MCF 10A (cell line): ENCODE measurements at regions not wholly inside any gene's neighbourhood (a gene's known extent, or its start where the extent isn't known, plus 50 kb on each side); places are given as distances from the start of the nearest gene placed in this dataset.

ENCODE experiments used
- BruUV-seq: library from RNA; stranded (reverse); fragments of 400-500 nt; replicated peaks from 2 replicates; lab custom pipeline; 2021; lab: Mats Ljungman, UMichigan
- CTCF ChIA-PET: fragments of 300-600 bp; sonication (Branson Sonifier 250); formaldehyde crosslinking; extraction: SDS; loops from one replicate; lab custom pipeline; 2021; ENCODE audit warnings: antibody characterized with exemption, inconsistent platforms; lab: Yijun Ruan, JAX
- POLR2A ChIA-PET: fragments of 300-600, 350-650 bp; sonication (Branson Sonifier 250); formaldehyde crosslinking; extraction: SDS; loops from one replicate; lab custom pipeline; 2020; ENCODE audit warnings: antibody characterized with exemption, inconsistent platforms; lab: Yijun Ruan, JAX
- DNase-seq: peaks from one replicate; pipeline ENCODE4 v3.0.0-alpha.2; 2018; ENCODE audit not compliant: unreplicated experiment
- H3K27ac Mint-ChIP-seq: one replicate; pipeline ENCODE4 v1.8.0; 2022; ENCODE audit warnings: mild to moderate bottlenecking, low read depth, mixed read lengths; ENCODE audit not compliant: unreplicated experiment
- H3K27me3 Mint-ChIP-seq: one replicate; pipeline ENCODE4 v1.8.0; 2022; ENCODE audit warnings: mixed read lengths; ENCODE audit not compliant: insufficient read depth, unreplicated experiment
- H3K36me3 Mint-ChIP-seq: one replicate; pipeline ENCODE4 v1.8.0; 2022; ENCODE audit warnings: mild to moderate bottlenecking, moderate library complexity, mixed read lengths; ENCODE audit not compliant: insufficient read depth, unreplicated experiment
- H3K4me1 Mint-ChIP-seq: one replicate; pipeline ENCODE4 v1.8.0; 2022; ENCODE audit warnings: mixed read lengths; ENCODE audit not compliant: insufficient read depth, unreplicated experiment
- H3K4me3 Mint-ChIP-seq: one replicate; pipeline ENCODE4 v1.8.0; 2022; ENCODE audit warnings: mild to moderate bottlenecking, moderate library complexity, mixed read lengths; ENCODE audit not compliant: unreplicated experiment
- H3K9me3 Mint-ChIP-seq: one replicate; pipeline ENCODE4 v1.8.0; 2022; ENCODE audit warnings: mixed read lengths; ENCODE audit not compliant: unreplicated experiment
- intact Hi-C: fragments of 100-400 bp; cut with micrococcal nuclease; formaldehyde crosslinking; loops from 2 replicates; pipeline ENCODE4 v1.14.1; 2022
- TF ChIP-seq, protein P1 (sequence below): fragments of 200-600 bp; IDR thresholded peaks from one replicate; pipeline ENCODE4 v1.8.0; 2022; ENCODE audit warnings: antibody characterized with exemption, mild to moderate bottlenecking; ENCODE audit not compliant: unreplicated experiment

DNA sequence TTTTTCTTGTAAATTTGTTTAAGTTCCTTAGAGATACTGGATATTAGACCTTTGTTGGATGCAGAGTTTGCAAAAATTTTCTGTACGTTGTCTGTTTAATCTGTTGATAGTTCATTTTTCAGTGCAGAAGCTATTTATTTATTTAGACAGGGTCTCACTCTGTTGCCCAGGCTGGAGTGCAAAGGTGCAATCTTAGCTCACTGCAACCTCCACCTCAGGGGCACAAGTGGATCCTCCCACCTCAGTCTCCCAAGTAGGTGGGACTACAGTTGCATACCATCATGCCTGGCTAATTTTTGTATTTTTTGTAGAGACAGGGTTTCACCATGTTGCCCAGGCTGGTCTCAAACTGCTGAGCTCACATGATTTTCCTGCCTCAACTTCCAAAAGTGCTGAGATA is 568.2 kb upstream of the REG3G start:
- TF ChIP-seq, protein P1, sequence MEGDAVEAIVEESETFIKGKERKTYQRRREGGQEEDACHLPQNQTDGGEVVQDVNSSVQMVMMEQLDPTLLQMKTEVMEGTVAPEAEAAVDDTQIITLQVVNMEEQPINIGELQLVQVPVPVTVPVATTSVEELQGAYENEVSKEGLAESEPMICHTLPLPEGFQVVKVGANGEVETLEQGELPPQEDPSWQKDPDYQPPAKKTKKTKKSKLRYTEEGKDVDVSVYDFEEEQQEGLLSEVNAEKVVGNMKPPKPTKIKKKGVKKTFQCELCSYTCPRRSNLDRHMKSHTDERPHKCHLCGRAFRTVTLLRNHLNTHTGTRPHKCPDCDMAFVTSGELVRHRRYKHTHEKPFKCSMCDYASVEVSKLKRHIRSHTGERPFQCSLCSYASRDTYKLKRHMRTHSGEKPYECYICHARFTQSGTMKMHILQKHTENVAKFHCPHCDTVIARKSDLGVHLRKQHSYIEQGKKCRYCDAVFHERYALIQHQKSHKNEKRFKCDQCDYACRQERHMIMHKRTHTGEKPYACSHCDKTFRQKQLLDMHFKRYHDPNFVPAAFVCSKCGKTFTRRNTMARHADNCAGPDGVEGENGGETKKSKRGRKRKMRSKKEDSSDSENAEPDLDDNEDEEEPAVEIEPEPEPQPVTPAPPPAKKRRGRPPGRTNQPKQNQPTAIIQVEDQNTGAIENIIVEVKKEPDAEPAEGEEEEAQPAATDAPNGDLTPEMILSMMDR = no peak
- CTCF ChIA-PET = interaction anchor here (0.6 kb wide), 1 partner anchor 537 kb away, joined by 3 read pairs; no protein-coding TSS in a partner anchor
- intact Hi-C loops = no loop called here
- Mint-ChIP-seq H3K27me3 (peaks cover 13% of the 10 kb centered on the region), H3K27ac (no peak overlapping the region), H3K36me3 (no peaks in the 10 kb centered on the region), H3K9me3 (peaks cover 9% of the 10 kb centered on the region), H3K4me1 (no peaks in the 10 kb centered on the region), H3K4me3 (no peak overlapping the region)
- no TSS peak for BruUV-seq
- POLR2A ChIA-PET = no interaction called here
- no peak for DNase-seq

DNA sequence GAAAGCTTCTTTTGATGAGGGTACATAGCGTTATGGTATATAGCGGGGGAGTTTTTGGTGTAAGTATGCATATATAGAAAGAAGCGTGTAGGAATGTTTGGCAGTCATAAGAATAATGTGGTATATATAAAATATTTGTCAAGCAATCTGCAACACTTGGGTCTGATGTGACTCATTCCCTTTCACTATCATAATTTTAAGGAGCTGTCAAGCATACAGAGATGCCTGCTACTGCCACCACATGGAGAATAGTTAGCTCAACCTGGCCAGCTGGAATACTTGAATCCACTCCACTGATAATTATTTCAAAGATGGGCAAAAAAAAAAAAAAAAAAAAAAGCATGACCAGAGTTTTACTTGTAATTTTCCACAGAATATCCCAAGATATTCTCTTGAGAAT is 559.8 kb upstream of the REG3G start:
- intact Hi-C loops = no loop called here
- POLR2A ChIA-PET = no interaction called here
- H3K36me3 Mint-ChIP-seq = no peaks in the 10 kb centered on the region
- H3K27ac Mint-ChIP-seq = no peak overlapping the region
- DNase-seq = peak; percentile 19
- TF ChIP-seq, protein P1 = no peak
- CTCF ChIA-PET = interaction anchor here (0.6 kb wide), 1 partner anchor 68 kb away, joined by 3 read pairs; no protein-coding TSS in a partner anchor
- H3K4me3 Mint-ChIP-seq = no peak overlapping the region
- H3K9me3 Mint-ChIP-seq = peaks cover 7% of the 10 kb centered on the region
- H3K4me1 Mint-ChIP-seq = no peaks in the 10 kb centered on the region
- BruUV-seq = no TSS peak
- H3K27me3 Mint-ChIP-seq = peaks cover 11% of the 10 kb centered on the region

DNA sequence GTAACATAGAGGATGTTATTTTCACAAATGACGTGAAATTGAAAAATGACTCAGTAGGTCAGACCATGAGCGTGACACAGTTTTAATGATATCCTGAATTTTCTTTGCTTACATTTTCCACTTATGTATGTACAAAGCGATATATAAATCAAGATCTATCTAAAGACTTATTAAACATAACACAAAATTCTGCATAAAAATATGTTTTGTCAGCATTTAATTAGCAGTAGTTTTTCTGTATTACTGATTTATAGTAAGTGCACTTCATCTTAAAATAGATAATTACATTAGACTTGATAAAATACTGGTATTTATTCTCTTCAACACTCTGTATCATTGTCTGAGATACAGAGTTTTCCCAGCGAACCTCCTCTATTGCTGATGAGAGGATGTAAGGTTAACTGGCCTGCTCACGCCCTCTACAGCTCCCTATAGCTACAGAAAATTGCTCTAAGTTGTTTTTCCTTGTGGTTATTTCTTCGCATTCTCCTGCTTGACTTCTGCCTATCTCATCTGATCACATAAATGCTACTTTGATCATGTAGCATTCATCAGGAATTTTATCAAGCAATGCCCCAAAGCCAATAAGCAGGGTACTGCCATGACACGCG is 548.8 kb upstream of the REG3G start:
- H3K4me1 Mint-ChIP-seq = no peaks in the 10 kb centered on the region
- POLR2A ChIA-PET = no interaction called here
- no peaks in the 10 kb centered on the region for H3K36me3 Mint-ChIP-seq
- intact Hi-C loops = no loop called here
- no peak for DNase-seq
- BruUV-seq = no TSS peak
- TF ChIP-seq, protein P1 = no peak
- no peaks in the 10 kb centered on the region for H3K27me3 Mint-ChIP-seq
- no peak overlapping the region for H3K27ac Mint-ChIP-seq
- H3K9me3 Mint-ChIP-seq = no peaks in the 10 kb centered on the region
- CTCF ChIA-PET = no interaction called here
- no peak overlapping the region for H3K4me3 Mint-ChIP-seq

DNA sequence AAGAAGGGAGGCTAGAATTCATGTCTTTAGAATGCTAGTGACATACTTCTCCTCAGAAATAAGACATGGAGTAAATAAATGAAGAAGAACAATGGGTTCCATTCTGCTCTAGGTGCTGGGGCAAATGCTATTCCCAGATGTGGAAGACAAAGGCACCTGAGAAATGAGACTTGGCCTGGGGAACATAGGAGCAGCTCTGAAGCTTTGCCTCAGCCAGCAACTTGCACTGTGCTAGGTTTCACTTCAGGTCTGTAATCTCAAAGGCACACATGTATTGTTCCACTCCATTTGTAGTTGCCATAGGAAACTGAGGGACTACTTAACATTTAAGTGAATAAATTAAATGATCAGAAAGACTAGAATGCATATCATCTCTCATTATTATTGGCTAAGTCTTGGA is 538.9 kb upstream of the REG3G start:
- no peaks in the 10 kb centered on the region for H3K9me3 Mint-ChIP-seq
- H3K27me3 Mint-ChIP-seq = no peaks in the 10 kb centered on the region
- no peaks in the 10 kb centered on the region for H3K36me3 Mint-ChIP-seq
- no peak for DNase-seq
- CTCF ChIA-PET = no interaction called here
- TF ChIP-seq, protein P1 = no peak
- H3K27ac Mint-ChIP-seq = no peak overlapping the region
- intact Hi-C loops = no loop called here
- BruUV-seq = no TSS peak
- POLR2A ChIA-PET = no interaction called here
- no peaks in the 10 kb centered on the region for H3K4me1 Mint-ChIP-seq
- peak overlapping the region; percentile 50 for H3K4me3 Mint-ChIP-seq
